Loucy (cell line): ENCODE measurements at regions not wholly inside any gene's neighbourhood (a gene's known extent, or its start where the extent isn't known, plus 50 kb on each side); places are given as distances from the start of the nearest gene placed in this dataset.

ENCODE experiments used
- H2AFZ ChIP-seq: fragments of 200-600 bp; sonication (generic); 2 replicates; pipeline ENCODE4 v1.6.0; 2016; ENCODE audit warnings: antibody characterized with exemption, mild to moderate bottlenecking, low read length, moderate library complexity
- H3F3A ChIP-seq: fragments of 200-600 bp; 2 replicates; pipeline ENCODE4 v1.6.0; 2016; ENCODE audit warnings: antibody characterized with exemption, low read depth, mild to moderate bottlenecking
- H3K27me3 ChIP-seq: fragments of 200-600 bp; sonication (generic); 2 replicates; pipeline ENCODE4 v1.6.1; 2014; ENCODE audit warnings: low read length, mild to moderate bottlenecking; ENCODE audit not compliant: insufficient read depth, poor library complexity, severe bottlenecking
- H3K36me3 ChIP-seq: fragments of 200-600 bp; sonication (generic); 2 replicates; pipeline ENCODE4 v1.6.1; 2016; ENCODE audit warnings: low read length; ENCODE audit not compliant: insufficient read depth
- H3K4me1 ChIP-seq: fragments of 200-600 bp; sonication (generic); 2 replicates; pipeline ENCODE4 v1.5.1; 2014; ENCODE audit warnings: low read length, mild to moderate bottlenecking; ENCODE audit not compliant: insufficient read depth, poor library complexity, severe bottlenecking
- H3K4me2 ChIP-seq: fragments of 200-600 bp; sonication (generic); 2 replicates; pipeline ENCODE4 v1.6.0; 2014; ENCODE audit warnings: antibody characterized with exemption, low read length, low read depth, mild to moderate bottlenecking; ENCODE audit not compliant: poor library complexity, severe bottlenecking
- H3K4me3 ChIP-seq: fragments of 200-600 bp; sonication (generic); 2 replicates; pipeline ENCODE4 v1.5.1; 2014; ENCODE audit warnings: low read length, mild to moderate bottlenecking, mixed read lengths; ENCODE audit not compliant: poor library complexity, severe bottlenecking
- H3K79me2 ChIP-seq: fragments of 200-600 bp; sonication (generic); 2 replicates; pipeline ENCODE4 v1.6.1; 2014; ENCODE audit warnings: low read length; ENCODE audit not compliant: insufficient read depth
- H3K9ac ChIP-seq: fragments of 200-600 bp; sonication (generic); 2 replicates; pipeline ENCODE4 v1.6.0; 2014; ENCODE audit warnings: mild to moderate bottlenecking, low read depth, low read length, moderate library complexity; ENCODE audit not compliant: poor library complexity, severe bottlenecking
- H3K9me2 ChIP-seq: fragments of 200-600 bp; sonication (generic); replicated peaks from 2 replicates; pipeline ENCODE4 v1.6.1; 2016; ENCODE audit warnings: low read depth, low read length, mixed read lengths
- H3K9me3 ChIP-seq: fragments of 200-600 bp; sonication (generic); 2 replicates; pipeline ENCODE4 v1.6.1; 2014; ENCODE audit warnings: mild to moderate bottlenecking, antibody characterized with exemption, low read length, low read depth; ENCODE audit not compliant: insufficient read depth
- H4K20me1 ChIP-seq: fragments of 200-600 bp; sonication (generic); 2 replicates; pipeline ENCODE4 v1.6.0; 2014; ENCODE audit warnings: antibody characterized with exemption, low read length, mild to moderate bottlenecking; ENCODE audit not compliant: insufficient read depth, poor library complexity, severe bottlenecking
- CTCF ChIP-seq: fragments of 200-600 bp; sonication (generic); conservative IDR thresholded peaks from 2 replicates; pipeline ENCODE4 v1.5.1; 2014; ENCODE audit warnings: mild to moderate bottlenecking, antibody characterized with exemption, low read length
- EZH2phosphoT487 ChIP-seq: fragments of 200-600 bp; IDR thresholded peaks from 2 replicates; pipeline ENCODE4 v1.6.1; 2018; ENCODE audit warnings: antibody characterized with exemption, mild to moderate bottlenecking, moderate library complexity, borderline replicate concordance

- Histone ChIP-seq H3K9ac (no peak overlapping the region), H3K4me2 (no peak overlapping the region), H3K27me3 (no peaks in the 10 kb centered on the region), H3F3A (no peaks in the 10 kb centered on the region), H3K36me3 (no peaks in the 10 kb centered on the region), H4K20me1 (no peaks in the 10 kb centered on the region), H3K4me1 (no peaks in the 10 kb centered on the region), H3K79me2 (no peaks in the 10 kb centered on the region), H3K9me2 (no peaks in the 10 kb centered on the region), H3K9me3 (no peaks in the 10 kb centered on the region), H2AFZ (no peak overlapping the region), H3K4me3 (no peak overlapping the region)
- TF ChIP-seq EZH2phosphoT487 (no peak), CTCF (no peak)
These were observed 521.0 kb upstream of the CFAP20DC start for GRCh38 chr3:59570806-59571205.

- H3K9me3 ChIP-seq, result no peaks in the 10 kb centered on the region
- H3F3A ChIP-seq, result no peaks in the 10 kb centered on the region
- no peak overlapping the region for H2AFZ ChIP-seq
- no peaks in the 10 kb centered on the region for H4K20me1 ChIP-seq
- H3K27me3 ChIP-seq, result no peaks in the 10 kb centered on the region
- no peaks in the 10 kb centered on the region for H3K9me2 ChIP-seq
- no peak for TF ChIP-seq CTCF
- H3K9ac ChIP-seq, result no peak overlapping the region
- no peak overlapping the region for H3K4me2 ChIP-seq
- no peaks in the 10 kb centered on the region for H3K36me3 ChIP-seq
- H3K4me1 ChIP-seq, result no peaks in the 10 kb centered on the region
- H3K79me2 ChIP-seq, result no peaks in the 10 kb centered on the region
- H3K4me3 ChIP-seq, result no peak overlapping the region
These were observed 517.8 kb upstream of the CFAP20DC start for GRCh38 chr3:59567661-59568060.

GRCh38 chr3:59566481-59566975 lies 516.7 kb upstream of the CFAP20DC start:
- Histone ChIP-seq H4K20me1 (no peaks in the 10 kb centered on the region), H2AFZ (no peak overlapping the region), H3K79me2 (no peaks in the 10 kb centered on the region), H3F3A (no peaks in the 10 kb centered on the region), H3K36me3 (no peaks in the 10 kb centered on the region), H3K4me2 (no peak overlapping the region), H3K4me1 (no peaks in the 10 kb centered on the region), H3K4me3 (no peak overlapping the region), H3K9ac (no peak overlapping the region), H3K9me2 (no peaks in the 10 kb centered on the region), H3K9me3 (no peaks in the 10 kb centered on the region), H3K27me3 (no peaks in the 10 kb centered on the region)
- TF ChIP-seq EZH2phosphoT487, result no peak
- TF ChIP-seq CTCF, result no peak
